K562 (cell line): ENCODE measurements at regions not wholly inside any gene's neighbourhood (a gene's known extent, or its start where the extent isn't known, plus 50 kb on each side); places are given as distances from the start of the nearest gene placed in this dataset.

Experiments used
- ATAC-seq: fragments of 200-7000 bp; cut with Tn5 transposase; 3 replicates; pipeline ENCODE4 v1.9.1; 2020; ENCODE audit warnings: moderate library complexity
- BruUV-seq: library from RNA; stranded (reverse); fragments of 400-500 nt; replicated peaks from 2 replicates; lab custom pipeline; 2021; lab: Mats Ljungman, UMichigan
- CTCF ChIA-PET: fragments of 300-600 bp; formaldehyde crosslinking; extraction: SDS; loops from one replicate; lab custom pipeline; 2021; ENCODE audit warnings: low intra/inter-chr PET ratio; lab: Yijun Ruan, JAX
- POLR2A ChIA-PET: fragments of 300-600, 350-650 bp; sonication (Branson Sonifier 250); formaldehyde crosslinking; extraction: SDS; loops from one replicate; lab custom pipeline; 2021; ENCODE audit warnings: antibody characterized with exemption, inconsistent platforms; lab: Yijun Ruan, JAX
- DNase-seq, 4 experiments: peaks; one replicate each; pipeline versions ENCODE4 v3.0.0 to v3.0.0-alpha.2; 2011 to 2018; ENCODE audit warnings: low spot score in 3 of 4, mixed read lengths in 3 of 4; ENCODE audit errors: extremely low read depth in 1 of 4
- FAIRE-seq: peaks from 2 replicates; lab custom pipeline; 2011; peaks lifted over from hg19 to GRCh38; lab: Jason Lieb, UNC
- H2AFZ ChIP-seq: 2 replicates; pipeline ENCODE4 v1.6.0; 2011; ENCODE audit warnings: low read depth, low read length, control low read depth, inconsistent platforms
- H3K27ac ChIP-seq: fragments of 200-600 bp; 3 replicates; pipeline ENCODE4 v1.8.0; 2011; ENCODE audit warnings: low read depth, mild to moderate bottlenecking, control low read depth, inconsistent platforms, low read length, moderate library complexity, mixed read lengths; ENCODE audit errors: extremely low read depth
- H3K27me3 ChIP-seq, 2 experiments: fragments of 300-600 bp in 1 of 2; 2 replicates in 1 of 2; 3 replicates in 1 of 2; pipeline versions ENCODE4 v1.6.0 to v1.8.0; 2011; ENCODE audit warnings: inconsistent platforms in 2 of 2, low read length in 2 of 2, mild to moderate bottlenecking in 1 of 2, mixed read lengths in 1 of 2, moderate library complexity in 1 of 2; ENCODE audit not compliant: control insufficient read depth in 2 of 2, insufficient read depth in 2 of 2
- H3K36me3 ChIP-seq: fragments of 300-600 bp; 3 replicates; pipeline ENCODE4 v1.8.0; 2011; ENCODE audit warnings: mild to moderate bottlenecking, low read length, inconsistent platforms; ENCODE audit not compliant: control insufficient read depth, insufficient read depth
- H3K4me1 ChIP-seq, 2 experiments: fragments of 200-600 bp in 1 of 2; replicated peaks in 1 of 2; 2 replicates in 1 of 2; 3 replicates in 1 of 2; pipeline versions ENCODE4 v1.5.1 to v1.8.0; 2011; ENCODE audit warnings: inconsistent platforms in 2 of 2, low read length in 2 of 2, mild to moderate bottlenecking in 1 of 2, mixed read lengths in 1 of 2, moderate library complexity in 1 of 2; ENCODE audit not compliant: control insufficient read depth in 2 of 2, insufficient read depth in 2 of 2
- H3K4me2 ChIP-seq: 2 replicates; pipeline ENCODE4 v1.6.1; 2011; ENCODE audit warnings: low read length, control low read depth, inconsistent platforms, mixed read lengths; ENCODE audit not compliant: insufficient read depth
- H3K4me3 ChIP-seq: fragments of 200-600 bp; sonication (generic), shearing (Covaris generic); 2 replicates; pipeline ENCODE4 v1.5.1; 2016; ENCODE audit warnings: control low read depth, inconsistent platforms
- H3K79me2 ChIP-seq: fragments of 200-600 bp; 3 replicates; pipeline ENCODE4 v1.8.0; 2011; ENCODE audit warnings: low read length, inconsistent platforms; ENCODE audit not compliant: control insufficient read depth, insufficient read depth
- H3K9ac ChIP-seq, 2 experiments: 2 replicates each; pipeline versions ENCODE4 v1.6.0 to v1.6.1; 2011; ENCODE audit warnings: low read depth in 2 of 2, low read length in 2 of 2, control low read depth in 1 of 2, inconsistent platforms in 1 of 2, mild to moderate bottlenecking in 1 of 2, mixed read lengths in 1 of 2; ENCODE audit not compliant: insufficient read depth in 1 of 2
- H3K9me1 ChIP-seq: one replicate; pipeline ENCODE4 v1.6.0; 2011; ENCODE audit warnings: inconsistent platforms, mild to moderate bottlenecking, low read length, moderate library complexity; ENCODE audit not compliant: control insufficient read depth, insufficient read depth
- H3K9me3 ChIP-seq: replicated peaks from 2 replicates; pipeline ENCODE4 v1.5.1; 2011; ENCODE audit warnings: low read depth, low read length, inconsistent platforms; ENCODE audit not compliant: control insufficient read depth, insufficient read depth
- H4K20me1 ChIP-seq: replicated peaks from 2 replicates; pipeline ENCODE4 v1.6.1; 2011; ENCODE audit warnings: low read length, inconsistent platforms, mixed read lengths; ENCODE audit not compliant: control insufficient read depth, insufficient read depth
- FOXK2 ChIP-seq, 2 experiments: fragments of 450-650 bp; IDR thresholded peaks in 1 of 2; conservative IDR thresholded peaks in 1 of 2; 2 replicates each; pipeline ENCODE4 v1.6.1; 2016; ENCODE audit warnings: low read depth in 2 of 2, mild to moderate bottlenecking in 1 of 2
- FUS ChIP-seq: fragments of 200-400 bp; formaldehyde crosslinking; optimal IDR thresholded peaks from 2 replicates; pipeline ENCODE3; 2017; ENCODE audit warnings: low read depth, low read length
- NR2C1 ChIP-seq, 2 experiments: fragments of 450-650 bp; IDR thresholded peaks; 2 replicates each; pipeline ENCODE4 v1.6.1; 2017; ENCODE audit warnings: mild to moderate bottlenecking in 2 of 2, antibody characterized with exemption in 1 of 2, inconsistent platforms in 1 of 2, missing compliant biosample characterization in 1 of 2, missing genetic modification characterization in 1 of 2
- RFX7 ChIP-seq: fragments of 250-450 bp; sonication (Bioruptor Pico); IDR thresholded peaks from 2 replicates; pipeline ENCODE4 v1.5.1; 2021; ENCODE audit warnings: mild to moderate bottlenecking
- SAFB ChIP-seq: fragments of 200-400 bp; formaldehyde crosslinking; IDR thresholded peaks from 2 replicates; pipeline ENCODE4 v1.6.1; 2017; ENCODE audit warnings: low read depth, low read length, borderline replicate concordance
- SMC3 ChIP-seq: conservative IDR thresholded peaks from 2 replicates; pipeline ENCODE4 v1.6.1; 2011; ENCODE audit warnings: low read depth, low read length, improper control_type of control experiment; ENCODE audit not compliant: insufficient read depth
- TRIM28 ChIP-seq: fragments of 450-650 bp; IDR thresholded peaks from 2 replicates; pipeline ENCODE4 v1.6.1; 2017
- ZNF217 ChIP-seq: sonication (generic); formaldehyde crosslinking; IDR thresholded peaks from 2 replicates; pipeline ENCODE4 v1.8.0; 2022; ENCODE audit warnings: mild to moderate bottlenecking, missing genetic modification reagents
- WGBS: fragments of 100-300 bp; shearing (Covaris generic); methylation state at CpG from one replicate; pipeline ENCODE4 v1.1.6; 2016; ENCODE audit warnings: low coverage, mixed read lengths; ENCODE audit not compliant: insufficient coverage; ENCODE audit errors: missing lambda C conversion rate; 5-methylcytosine and 5-hydroxymethylcytosine counted together
- in situ Hi-C: fragments of 300-500 bp; cut with MboI; formaldehyde crosslinking; loops from 4 replicates; pipeline ENCODE4 v1.15.0; 2018; ENCODE audit warnings: inconsistent platforms, mixed read lengths
- intact Hi-C: fragments of 100-400 bp; cut with micrococcal nuclease; formaldehyde crosslinking; loops from 2 replicates; pipeline ENCODE4 v1.14.2; 2022
- TF ChIP-seq, protein P1 (sequence below): fragments of 250-450 bp; sonication (Bioruptor Pico); IDR thresholded peaks from 2 replicates; pipeline ENCODE4 v1.9.0; 2021; ENCODE audit warnings: mild to moderate bottlenecking
- TF ChIP-seq, protein P2 (sequence below): fragments of 450-650 bp; IDR thresholded peaks from 2 replicates; pipeline ENCODE4 v1.6.1; 2017; ENCODE audit warnings: mild to moderate bottlenecking, moderate library complexity

DNA sequence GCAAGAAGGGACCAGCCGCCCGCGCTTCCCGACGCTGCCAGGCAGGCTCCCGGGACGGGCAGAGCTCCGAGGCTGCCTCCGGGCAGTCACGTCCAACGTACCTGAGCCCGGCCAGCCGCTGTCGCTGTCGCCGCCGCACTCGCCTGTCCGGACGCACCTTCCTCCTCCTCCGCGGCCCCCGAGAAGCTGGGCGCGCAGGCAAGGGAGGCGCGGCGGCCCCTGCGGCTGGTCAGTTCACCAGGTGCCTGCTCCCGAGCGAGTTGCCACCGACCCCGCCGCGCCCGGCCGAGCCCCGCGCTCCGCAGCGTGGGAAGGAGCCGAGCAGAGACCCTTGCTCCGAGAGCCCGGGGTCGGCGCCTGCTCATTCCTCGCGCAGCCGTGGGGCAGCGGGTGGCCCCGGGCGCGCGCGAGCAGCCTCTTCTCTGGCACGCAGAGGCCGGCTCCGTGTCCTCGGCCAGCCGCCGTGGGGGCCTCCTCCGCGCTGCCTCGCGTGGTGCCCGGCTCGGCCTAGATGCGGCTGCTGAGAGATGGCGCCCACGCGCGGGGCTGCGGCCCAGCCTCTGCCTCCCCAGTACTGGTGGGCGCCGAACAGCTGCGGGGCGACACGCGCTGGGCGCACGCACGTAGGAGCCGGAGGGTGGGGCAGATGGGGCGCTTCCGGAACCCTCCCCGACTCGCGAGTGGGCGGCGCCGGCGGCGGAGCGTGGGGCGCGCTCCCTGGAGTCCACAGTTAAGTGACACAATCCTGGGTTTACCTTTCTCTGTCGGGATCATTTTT lies 419.4 kb downstream of the UQCRFS1 start:
- CTCF ChIA-PET: no interaction called here
- Histone ChIP-seq H3K79me2 (no peaks in the 10 kb centered on the region), H3K27ac (no peak overlapping the region), H3K9me1 (no peaks in the 10 kb centered on the region), H3K4me1 (peaks cover 0 to 10% of the 10 kb centered on the region in 2 experiments; a peak in 2 of 5 replicates), H3K4me3 (no peak overlapping the region), H3K9me3 (no peaks in the 10 kb centered on the region), H2AFZ (no peak overlapping the region), H3K9ac (no peak overlapping the region), H3K4me2 (no peak overlapping the region; the same call in 1 of the 2 replicates), H4K20me1 (no peaks in the 10 kb centered on the region), H3K27me3 (peaks cover 0 to 5% of the 10 kb centered on the region in 2 experiments; a peak in 2 of 5 replicates), H3K36me3 (no peaks in the 10 kb centered on the region)
- FAIRE-seq (no peak), DNase-seq (no peak), ATAC-seq (no peak)
- WGBS: 19% methylated on average over 69 of the region's 97 CpGs
- TF ChIP-seq RFX7 (CRISPR knock-in tag) (no peak), SAFB (peak; percentile 54)
- in situ Hi-C loops: no loop called here
- intact Hi-C loops: no loop called here
- POLR2A ChIA-PET: interaction anchor here (0.6 kb wide), 1 partner anchor 24 kb away, joined by 3 read pairs; no protein-coding TSS in a partner anchor
- no TSS peak for BruUV-seq

DNA sequence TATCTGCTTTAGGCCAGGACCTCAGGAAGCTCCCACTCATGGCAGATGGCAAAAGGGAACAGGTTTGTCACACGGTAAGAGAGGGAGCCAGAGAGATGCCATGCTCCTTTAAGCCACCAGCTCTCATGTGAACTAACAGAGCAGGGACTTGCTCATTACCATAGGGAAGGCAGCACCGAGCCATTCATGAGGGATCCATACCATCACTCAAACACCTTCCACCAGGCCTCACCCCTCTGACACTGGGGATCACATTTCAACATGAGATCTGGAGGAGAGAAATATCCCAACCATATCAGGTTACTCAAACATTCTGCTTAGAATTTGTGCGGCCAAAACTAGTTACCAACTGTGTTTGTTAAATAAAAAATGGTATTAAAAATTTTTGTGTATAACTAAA lies 427.0 kb downstream of the UQCRFS1 start:
- Histone ChIP-seq H3K9me3 (no peaks in the 10 kb centered on the region), H3K79me2 (no peaks in the 10 kb centered on the region), H3K27me3 (no peaks in the 10 kb centered on the region; a peak in 1 of 5 replicates), H3K4me3 (no peak overlapping the region), H3K9ac (no peak overlapping the region), H3K4me2 (no peak overlapping the region), H3K9me1 (no peaks in the 10 kb centered on the region), H3K36me3 (no peaks in the 10 kb centered on the region), H3K27ac (no peak overlapping the region), H2AFZ (no peak overlapping the region), H4K20me1 (no peaks in the 10 kb centered on the region), H3K4me1 (no peaks in the 10 kb centered on the region)
- CTCF ChIA-PET: no interaction called here
- DNase-seq (no peak), FAIRE-seq (no peak), ATAC-seq (no peak)
- intact Hi-C loops: no loop called here
- WGBS: 0% methylated on average over 3 of the region's 3 CpGs
- no TSS peak for BruUV-seq
- POLR2A ChIA-PET: no interaction called here
- in situ Hi-C loops: no loop called here
- TF ChIP-seq ZNF217 (CRISPR knock-in tag) (no peak), SMC3 (no peak), FOXK2 (conservative IDR thresholded peaks at IDR 0.05 in 1 of 2, IDR thresholded peaks at IDR 0.05 in 1 of 2; ENCODE audit: low read depth in 2 of 2) (no peak), TRIM28 (no peak), NR2C1 (IDR thresholded peaks at IDR 0.05) (no peak), NR2C1 (tag; IDR thresholded peaks at IDR 0.05) (no peak), FUS (no peak)
- TF ChIP-seq, protein P1, sequence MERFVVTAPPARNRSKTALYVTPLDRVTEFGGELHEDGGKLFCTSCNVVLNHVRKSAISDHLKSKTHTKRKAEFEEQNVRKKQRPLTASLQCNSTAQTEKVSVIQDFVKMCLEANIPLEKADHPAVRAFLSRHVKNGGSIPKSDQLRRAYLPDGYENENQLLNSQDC: no peak
- TF ChIP-seq, protein P2, sequence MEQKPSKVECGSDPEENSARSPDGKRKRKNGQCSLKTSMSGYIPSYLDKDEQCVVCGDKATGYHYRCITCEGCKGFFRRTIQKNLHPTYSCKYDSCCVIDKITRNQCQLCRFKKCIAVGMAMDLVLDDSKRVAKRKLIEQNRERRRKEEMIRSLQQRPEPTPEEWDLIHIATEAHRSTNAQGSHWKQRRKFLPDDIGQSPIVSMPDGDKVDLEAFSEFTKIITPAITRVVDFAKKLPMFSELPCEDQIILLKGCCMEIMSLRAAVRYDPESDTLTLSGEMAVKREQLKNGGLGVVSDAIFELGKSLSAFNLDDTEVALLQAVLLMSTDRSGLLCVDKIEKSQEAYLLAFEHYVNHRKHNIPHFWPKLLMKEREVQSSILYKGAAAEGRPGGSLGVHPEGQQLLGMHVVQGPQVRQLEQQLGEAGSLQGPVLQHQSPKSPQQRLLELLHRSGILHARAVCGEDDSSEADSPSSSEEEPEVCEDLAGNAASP: no peak
